Head of caudate nucleus (tissue), 42 donors: ENCODE measurements at regions not wholly inside any gene's neighbourhood (a gene's known extent, or its start where the extent isn't known, plus 50 kb on each side); places are given as distances from the start of the nearest gene placed in this dataset.

ENCODE experiments used
- DNase-seq, 42 donors: peaks; one replicate each; pipeline versions ENCODE4 v3.0.0 to v3.0.0-alpha.2; 2020 to 2021; ENCODE audit warnings: mixed read lengths in 7 of 42
- intact Hi-C: fragments of 100-400 bp; cut with DNase I; formaldehyde crosslinking; loops from one replicate; pipeline ENCODE4 v1.15.0; 2022

GRCh38 chr9:107154291-107154690, 128.8 kb upstream of the RAD23B start:
- intact Hi-C loops = no loop called here
- peak in 1 of 42 donors; percentile 20 for DNase-seq

DNA sequence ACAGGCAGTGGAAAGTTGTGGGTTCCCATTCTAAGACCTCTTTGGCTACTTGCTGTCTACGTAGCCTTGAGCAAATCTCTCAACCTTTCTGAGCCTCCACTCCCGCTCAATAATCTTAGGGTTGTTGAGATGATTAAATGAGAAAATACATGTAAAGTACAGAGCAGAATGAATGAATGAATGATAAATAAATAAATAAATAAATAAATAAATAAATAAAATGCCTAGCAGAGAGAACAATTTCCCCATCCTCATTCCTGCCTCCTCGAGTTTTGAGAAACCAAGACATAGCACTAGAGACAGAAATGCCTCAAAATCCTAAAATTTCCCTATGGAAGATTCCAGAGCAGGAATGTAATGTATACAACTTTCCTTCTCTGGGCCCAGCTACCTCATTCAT, 128.3 kb upstream of the RAD23B start:
- intact Hi-C loops = no loop called here
- DNase-seq = no peak

- intact Hi-C loops = no loop called here
- DNase-seq = no peak
Observed at GRCh38 chr9:107155244-107155817, 127.7 kb upstream of the RAD23B start.

GRCh38 chr9:107158321-107158720, 124.8 kb upstream of the RAD23B start:
- intact Hi-C loops = no loop called here
- DNase-seq = peak in 23 of 42 donors; percentile 15 to 66 (median 34)

GRCh38 chr9:107161338-107161737, 121.7 kb upstream of the RAD23B start:
- DNase-seq = no peak
- intact Hi-C loops = no loop called here

GRCh38 chr9:107163370-107163769, 119.7 kb upstream of the RAD23B start:
- intact Hi-C loops = no loop called here
- DNase-seq = no peak

- no peak for DNase-seq
- intact Hi-C loops = loop anchor here (10.0 kb wide), 1 partner anchor 1265 kb away; no protein-coding TSS in a partner anchor
Observed at GRCh38 chr9:107169796-107170195, 113.3 kb upstream of the RAD23B start.

GRCh38 chr9:107170801-107171200, 112.3 kb upstream of the RAD23B start:
- intact Hi-C loops = loop anchor here (10.0 kb wide), 1 partner anchor 1266 kb away; no protein-coding TSS in a partner anchor
- DNase-seq = no peak

GRCh38 chr9:107172160-107172978, 110.7 kb upstream of the RAD23B start:
- intact Hi-C loops = loop anchor here (10.0 kb wide), 1 partner anchor 1268 kb away; no protein-coding TSS in a partner anchor
- DNase-seq = peak; percentile 16 to 94 (median 83)

- intact Hi-C loops = loop anchor here (10.0 kb wide), 1 partner anchor 1268 kb away; no protein-coding TSS in a partner anchor
- no peak for DNase-seq
Observed at GRCh38 chr9:107172979-107173347, 110.1 kb upstream of the RAD23B start.

GRCh38 chr9:107173422-107174180, 109.5 kb upstream of the RAD23B start:
- no peak for DNase-seq
- intact Hi-C loops = loop anchor here (10.0 kb wide), 1 partner anchor 1269 kb away; no protein-coding TSS in a partner anchor

DNA sequence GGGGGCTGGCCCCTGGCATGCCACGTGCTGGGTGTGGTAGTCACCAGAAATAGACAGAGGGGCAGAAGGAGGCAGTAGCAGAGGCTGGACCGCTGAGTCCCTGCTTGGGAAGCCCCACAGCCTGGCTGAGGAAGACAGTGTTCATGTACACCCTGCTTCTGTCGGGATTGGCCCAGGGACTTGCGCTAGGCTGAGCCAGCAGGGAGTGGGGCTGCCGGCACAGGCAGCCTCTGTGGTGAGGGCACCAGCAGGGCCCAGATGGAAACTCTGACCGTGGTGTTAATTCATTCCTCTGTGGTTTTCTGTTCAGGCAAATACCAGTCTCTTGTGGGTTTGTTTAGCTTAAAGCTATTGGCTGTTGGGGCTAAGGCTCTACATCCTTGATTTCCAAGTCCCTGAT, 108.6 kb upstream of the RAD23B start:
- no peak for DNase-seq
- intact Hi-C loops = loop anchor here (10.0 kb wide), 1 partner anchor 1270 kb away; no protein-coding TSS in a partner anchor

GRCh38 chr9:107175041-107175440, 108.0 kb upstream of the RAD23B start:
- intact Hi-C loops = loop anchor here (10.0 kb wide), 1 partner anchor 1270 kb away; no protein-coding TSS in a partner anchor
- DNase-seq = no peak

- intact Hi-C loops = loop anchor here (10.0 kb wide), 1 partner anchor 1271 kb away; no protein-coding TSS in a partner anchor
- no peak for DNase-seq
Observed at GRCh38 chr9:107175816-107176435, 107.2 kb upstream of the RAD23B start.

DNA sequence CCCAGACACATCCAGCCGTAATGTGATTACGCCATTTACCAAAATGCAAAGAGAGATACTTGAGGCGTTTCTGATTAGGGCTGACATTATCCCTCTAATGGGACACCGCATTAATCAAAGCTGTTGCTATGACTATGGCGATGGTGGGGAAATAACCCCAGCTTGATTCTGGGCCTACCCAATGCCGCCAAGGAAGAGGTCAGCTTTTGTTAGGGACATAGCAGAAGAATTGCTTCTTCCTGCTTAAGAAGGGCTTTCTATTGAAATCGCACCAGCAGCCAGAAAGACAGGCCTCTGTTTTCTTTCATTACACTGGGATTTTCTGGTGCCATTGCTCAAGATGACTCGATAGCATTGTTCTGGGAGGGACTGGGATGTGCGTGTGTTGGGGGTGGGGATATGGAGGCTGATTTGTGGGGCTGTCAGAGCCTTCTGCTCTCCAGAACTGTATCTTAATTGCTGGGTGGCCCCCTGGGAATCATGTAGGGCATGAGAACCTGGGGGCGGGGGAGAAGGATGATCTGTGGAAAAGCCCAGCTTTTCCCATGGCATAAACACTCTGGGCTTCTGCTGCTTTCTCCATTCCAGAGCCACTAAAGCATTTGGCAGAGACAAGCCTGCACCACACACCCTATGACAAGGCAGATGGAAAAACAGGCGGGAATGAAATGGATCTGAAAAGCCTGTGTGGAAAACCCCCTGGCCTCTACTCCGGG, 106.5 kb upstream of the RAD23B start:
- DNase-seq = peak in 1 of 42 donors; percentile 10
- intact Hi-C loops = loop anchor here (10.0 kb wide), 1 partner anchor 1272 kb away; no protein-coding TSS in a partner anchor

- no peak for DNase-seq
- intact Hi-C loops = loop anchor here (10.0 kb wide), 1 partner anchor 1273 kb away; no protein-coding TSS in a partner anchor
Observed at GRCh38 chr9:107177243-107177839, 105.7 kb upstream of the RAD23B start.

DNA sequence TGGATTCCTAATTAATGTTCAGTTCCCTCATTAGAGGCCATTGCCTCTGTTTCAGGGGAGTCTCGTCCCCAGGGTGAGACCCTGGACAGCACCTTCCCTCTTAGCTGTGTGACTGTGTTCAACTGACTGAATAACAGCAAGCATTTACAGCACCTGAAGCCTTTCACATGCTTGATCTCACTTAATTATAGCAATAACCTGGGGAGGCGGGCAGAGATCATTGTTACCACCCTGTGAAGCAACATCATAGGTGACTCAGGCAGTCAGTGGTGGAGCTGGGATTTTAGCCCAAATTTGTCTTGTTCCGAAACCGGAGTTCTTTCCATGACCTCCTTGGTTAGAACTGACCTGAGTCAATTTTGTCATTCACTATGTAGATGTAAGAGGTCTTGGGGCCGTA, 105.2 kb upstream of the RAD23B start:
- intact Hi-C loops = loop anchor here (10.0 kb wide), 1 partner anchor 1273 kb away; no protein-coding TSS in a partner anchor
- DNase-seq = no peak

DNA sequence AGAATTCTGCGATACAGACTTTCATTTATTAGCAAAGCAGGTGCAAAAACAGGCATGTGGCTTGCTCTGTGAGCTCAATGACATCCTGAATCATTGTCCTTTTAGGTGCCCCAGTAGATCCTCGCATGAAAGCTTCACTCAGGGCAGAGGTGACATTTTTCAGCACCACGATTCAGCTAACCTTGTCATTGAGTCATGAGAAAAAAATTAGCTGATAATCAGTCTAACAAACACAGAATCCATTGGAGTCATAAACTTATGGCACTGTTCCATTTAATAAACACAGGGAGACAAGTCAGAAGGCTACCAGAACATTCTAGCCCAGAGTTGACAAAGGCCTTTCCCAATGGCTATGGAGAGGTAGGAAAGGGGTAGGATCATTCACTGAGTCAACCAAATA, 104.8 kb upstream of the RAD23B start:
- intact Hi-C loops = loop anchor here (10.0 kb wide), 1 partner anchor 1273 kb away; no protein-coding TSS in a partner anchor
- DNase-seq = no peak
